Cardiac septum (tissue), 1 donor: ENCODE measurements at regions not wholly inside any gene's neighbourhood (a gene's known extent, or its start where the extent isn't known, plus 50 kb on each side); places are given as distances from the start of the nearest gene placed in this dataset.
"Not testable (repeated sequence)": the region's sequence is repeated elsewhere in the genome, so short reads cannot be mapped to it uniquely, and the experiment has no call there.

ENCODE experiments used
- DNase-seq: peaks from one replicate; pipeline ENCODE4 v3.0.0-alpha.2; 2020; ENCODE audit warnings: low spot score
- intact Hi-C: fragments of 100-400 bp; cut with DNase I; formaldehyde crosslinking; loops from one replicate; pipeline ENCODE4 v1.14.0; 2022
- donor health status: DM: no; HTN: no; CAD: no.

DNA sequence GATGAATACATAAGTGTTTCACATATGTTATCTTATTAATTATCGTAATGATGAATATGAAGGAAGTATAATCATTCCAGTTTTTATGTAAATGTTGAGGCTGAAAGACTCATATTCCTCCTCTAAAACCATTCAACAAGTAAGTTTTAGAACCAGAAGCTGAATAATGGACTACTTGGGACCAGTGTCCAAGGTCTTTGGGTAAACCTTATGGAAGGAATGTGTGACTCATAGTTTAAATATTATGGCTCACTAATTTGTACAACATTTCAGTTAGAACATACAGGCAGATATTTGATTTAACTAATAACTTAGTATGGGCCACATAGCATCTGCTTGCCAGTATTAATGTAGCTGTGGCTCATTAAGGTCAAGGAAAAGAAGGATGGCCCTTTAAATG is 209.6 kb downstream of the TFAP2B start:
- DNase-seq, result no peak
- intact Hi-C loops, result no loop called here

DNA sequence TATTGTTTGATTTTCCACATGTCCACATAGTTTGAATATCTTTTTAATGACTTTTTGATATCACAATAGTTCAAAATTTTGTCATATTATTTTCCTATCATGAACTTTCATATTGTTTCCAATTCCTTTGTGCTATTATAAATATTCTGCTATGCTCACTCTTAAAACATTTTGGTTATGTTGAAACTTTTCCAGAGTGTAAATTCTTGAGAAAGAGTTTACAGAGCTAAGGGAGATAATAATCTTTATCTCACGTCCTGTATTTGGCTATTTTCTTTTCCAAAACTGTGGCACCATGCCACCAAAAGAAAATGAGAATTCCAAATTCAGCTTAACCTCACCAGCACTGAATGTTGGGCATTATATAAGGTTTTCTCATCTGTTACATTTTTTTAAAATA is 210.9 kb downstream of the TFAP2B start:
- DNase-seq, result no peak
- intact Hi-C loops, result no loop called here

DNA sequence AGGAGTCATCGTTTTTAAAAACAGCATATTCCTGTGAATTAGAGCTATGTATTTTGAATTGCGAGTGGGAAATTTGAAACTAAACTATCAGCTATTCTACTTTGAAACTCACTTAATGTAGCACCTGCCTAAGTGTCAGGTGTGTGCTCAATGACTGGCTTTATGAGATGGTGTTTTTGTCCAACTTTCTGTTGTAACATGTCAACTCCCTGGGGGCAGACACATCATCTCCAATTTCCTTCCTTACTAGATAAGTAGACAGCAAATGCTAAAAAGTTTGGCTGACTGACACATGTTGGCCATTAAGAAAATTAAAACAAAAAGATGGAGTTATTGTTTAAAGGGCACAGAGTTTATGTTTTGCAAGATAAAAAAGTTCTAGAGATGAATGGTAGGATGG is 226.9 kb downstream of the TFAP2B start:
- no peak for DNase-seq
- intact Hi-C loops, result no loop called here

DNA sequence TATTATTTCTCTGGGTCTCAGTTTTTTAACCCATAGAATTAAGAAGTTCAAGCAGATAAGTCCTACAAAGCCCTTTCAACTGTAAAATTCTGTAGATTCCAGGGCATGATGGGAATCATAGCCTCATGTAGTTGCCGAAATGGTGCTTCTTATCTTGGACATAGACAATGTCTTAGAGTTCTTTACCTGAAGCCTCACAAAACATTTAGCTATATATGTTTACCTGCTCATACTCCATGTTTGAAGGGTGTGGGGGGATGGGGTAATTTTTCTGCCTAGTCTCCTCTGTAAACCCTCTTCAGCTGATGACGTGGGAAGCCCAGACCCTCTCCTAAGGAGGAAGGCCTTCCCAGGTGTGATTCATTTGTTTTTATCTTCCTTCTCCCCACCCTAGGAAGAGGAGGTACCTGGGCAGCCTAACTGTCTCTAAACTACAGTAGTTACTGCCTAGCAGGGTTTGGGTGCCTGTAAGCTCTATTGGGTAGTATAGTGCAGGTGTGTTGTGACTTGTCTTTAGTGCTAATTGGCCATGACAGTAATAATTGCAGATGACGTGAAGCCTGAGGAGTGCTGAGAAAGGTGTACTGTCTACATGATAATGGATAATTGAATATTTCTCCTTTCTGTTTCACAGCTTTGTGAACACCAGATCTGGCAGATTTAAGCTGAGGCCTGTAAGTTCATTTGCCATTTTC is 230.8 kb downstream of the TFAP2B start:
- no peak for DNase-seq
- intact Hi-C loops, result no loop called here

DNA sequence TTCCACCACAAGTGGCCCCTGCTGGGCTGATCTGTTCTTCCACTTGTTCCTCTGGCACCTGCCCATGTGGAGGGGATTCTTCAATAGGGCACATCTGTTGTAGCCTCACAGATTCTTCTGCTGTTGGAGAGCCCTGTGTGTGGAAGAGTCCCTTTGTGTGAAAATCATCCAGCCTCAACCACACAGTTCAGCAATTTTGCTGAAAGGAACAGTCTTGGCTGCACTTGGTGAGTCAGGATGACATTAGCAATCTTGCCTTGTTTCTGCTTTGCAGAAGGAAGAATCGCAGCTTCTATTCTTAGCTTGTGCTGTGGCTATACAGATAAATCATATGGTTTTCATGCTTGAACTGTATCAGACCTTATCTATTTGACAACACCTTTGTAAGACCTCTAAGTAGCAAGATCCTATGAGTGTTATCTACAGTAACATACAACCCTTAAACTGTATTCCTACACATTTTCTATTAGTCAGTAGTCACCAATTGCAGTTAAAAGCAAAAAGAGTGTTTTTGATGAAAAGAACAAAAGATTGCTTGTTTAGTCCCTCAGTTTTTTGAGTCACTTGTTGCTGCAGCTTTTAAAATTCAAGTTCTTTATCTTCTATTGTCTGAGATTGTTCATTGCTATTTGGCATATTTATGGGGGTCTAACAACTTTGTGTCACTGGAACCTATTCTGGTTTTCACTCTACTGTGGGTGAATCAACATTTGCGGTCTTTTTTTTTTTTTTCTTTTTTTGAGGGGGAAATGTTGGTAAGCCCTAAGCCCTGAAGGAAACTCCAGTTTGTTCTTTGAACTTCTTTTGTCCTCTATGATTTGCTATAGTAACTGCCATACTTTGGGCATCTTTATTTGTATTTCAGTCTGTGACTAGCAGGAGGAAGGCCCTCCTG is 231.6 kb downstream of the TFAP2B start:
- intact Hi-C loops, result no loop called here
- DNase-seq, result no peak

DNA sequence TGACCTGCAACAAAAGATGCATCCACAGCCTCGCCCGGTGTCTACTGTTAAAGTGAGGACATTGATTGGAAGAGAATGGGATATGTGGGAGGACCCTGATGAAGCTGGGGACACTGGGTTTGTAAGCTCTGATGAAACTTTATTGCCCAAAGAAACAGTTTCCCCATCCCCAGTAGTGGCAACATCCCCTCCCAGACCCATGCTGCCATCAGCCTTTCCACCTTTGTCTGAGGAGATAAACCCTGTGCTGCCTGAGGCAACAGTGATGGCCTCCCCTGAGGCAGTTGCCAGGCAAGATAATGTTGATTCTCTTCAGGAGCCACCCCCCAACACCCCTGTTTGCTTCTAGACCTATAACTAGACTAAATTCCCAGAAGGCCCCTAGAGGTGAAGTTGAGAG is 234.0 kb downstream of the TFAP2B start:
- DNase-seq, intact Hi-C loops: not testable (repeated sequence)

DNA sequence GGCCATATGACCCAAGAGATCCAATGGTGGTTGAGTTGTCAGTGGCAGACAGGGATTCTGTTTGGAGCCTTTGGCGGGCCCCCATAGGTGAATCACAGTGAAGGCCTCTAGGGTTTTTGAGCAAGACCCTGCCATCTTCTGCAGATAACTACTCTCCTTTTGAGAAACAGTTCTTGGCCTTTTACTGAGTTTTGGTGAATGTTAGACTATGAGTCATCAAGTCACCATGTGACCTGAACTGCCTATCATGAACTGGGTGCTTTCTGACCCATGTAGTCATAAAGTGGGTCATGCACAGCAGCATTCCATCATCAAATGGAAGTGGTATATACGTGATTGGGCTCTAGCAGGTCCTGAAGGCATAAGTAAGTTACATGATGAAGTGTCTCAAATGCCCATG is 236.6 kb downstream of the TFAP2B start:
- DNase-seq, intact Hi-C loops: not testable (repeated sequence)

DNA sequence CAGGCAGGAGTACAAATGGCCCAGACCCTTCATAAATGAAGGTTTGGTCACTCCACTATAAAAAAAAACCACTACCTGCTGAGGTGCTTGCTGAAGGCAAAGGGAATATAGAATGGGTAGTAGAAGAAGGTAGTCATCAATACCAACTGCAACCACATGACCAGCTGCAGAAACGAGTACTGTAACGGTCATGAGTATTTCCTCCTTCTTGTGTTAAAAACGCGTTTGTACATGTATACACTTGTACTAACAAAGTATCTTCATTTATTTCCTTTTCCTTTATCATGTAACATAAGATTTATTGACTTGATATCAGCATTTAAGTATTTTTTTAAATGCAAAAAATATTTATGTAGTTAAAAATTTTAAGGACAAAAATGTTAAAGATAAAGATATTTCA is 238.6 kb downstream of the TFAP2B start:
- DNase-seq, result no peak
- intact Hi-C loops, result no loop called here

DNA sequence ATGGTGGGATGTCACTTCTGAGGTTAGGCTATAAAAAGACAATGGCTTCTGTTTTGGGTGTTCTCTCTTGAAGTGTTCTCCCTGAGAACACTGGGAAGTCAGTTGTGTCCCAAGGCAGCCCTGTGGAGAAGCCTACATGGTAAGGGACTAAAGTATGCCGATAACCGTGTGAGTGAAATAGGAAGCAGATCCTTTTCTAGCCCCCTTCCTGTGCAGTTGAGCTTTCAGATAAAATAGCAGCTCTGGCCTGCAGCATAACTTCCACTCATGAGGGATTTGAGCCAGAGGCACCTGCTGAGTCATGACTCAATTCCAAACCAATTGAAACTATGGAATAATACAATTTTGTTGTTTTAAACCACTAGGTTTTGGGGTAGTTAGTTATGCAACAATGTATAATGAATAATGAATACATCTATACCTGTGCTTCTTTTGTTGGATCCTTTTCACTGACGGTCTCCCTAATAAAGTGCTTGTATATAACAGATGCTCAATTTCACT is 241.6 kb downstream of the TFAP2B start:
- DNase-seq, result no peak
- intact Hi-C loops, result no loop called here

DNA sequence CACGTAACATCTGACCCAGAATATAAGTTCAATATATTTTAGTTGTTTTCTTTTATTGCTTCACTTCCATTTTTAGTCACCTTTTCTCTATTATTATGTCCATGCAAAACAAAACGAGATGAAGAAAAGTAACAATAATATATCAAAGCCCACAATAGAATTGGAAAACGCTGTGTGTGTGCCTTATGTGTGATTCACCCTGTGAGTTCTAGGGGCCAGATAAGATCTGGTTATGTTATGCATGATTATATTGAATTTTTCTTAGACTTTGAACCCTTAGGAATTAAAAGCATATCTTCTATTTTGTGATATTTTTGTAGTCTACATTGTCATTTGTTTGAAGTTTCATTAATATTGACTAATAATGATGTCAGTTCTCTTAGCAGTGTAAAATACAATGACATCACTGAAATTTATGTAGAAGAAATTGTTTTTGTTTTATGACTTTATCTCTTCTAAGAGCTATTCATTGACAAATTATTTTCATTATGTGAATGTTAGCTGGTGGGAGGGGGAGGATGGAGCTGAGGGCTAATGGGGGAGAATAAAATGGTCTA is 243.6 kb downstream of the TFAP2B start:
- intact Hi-C loops, result no loop called here
- DNase-seq, result no peak

DNA sequence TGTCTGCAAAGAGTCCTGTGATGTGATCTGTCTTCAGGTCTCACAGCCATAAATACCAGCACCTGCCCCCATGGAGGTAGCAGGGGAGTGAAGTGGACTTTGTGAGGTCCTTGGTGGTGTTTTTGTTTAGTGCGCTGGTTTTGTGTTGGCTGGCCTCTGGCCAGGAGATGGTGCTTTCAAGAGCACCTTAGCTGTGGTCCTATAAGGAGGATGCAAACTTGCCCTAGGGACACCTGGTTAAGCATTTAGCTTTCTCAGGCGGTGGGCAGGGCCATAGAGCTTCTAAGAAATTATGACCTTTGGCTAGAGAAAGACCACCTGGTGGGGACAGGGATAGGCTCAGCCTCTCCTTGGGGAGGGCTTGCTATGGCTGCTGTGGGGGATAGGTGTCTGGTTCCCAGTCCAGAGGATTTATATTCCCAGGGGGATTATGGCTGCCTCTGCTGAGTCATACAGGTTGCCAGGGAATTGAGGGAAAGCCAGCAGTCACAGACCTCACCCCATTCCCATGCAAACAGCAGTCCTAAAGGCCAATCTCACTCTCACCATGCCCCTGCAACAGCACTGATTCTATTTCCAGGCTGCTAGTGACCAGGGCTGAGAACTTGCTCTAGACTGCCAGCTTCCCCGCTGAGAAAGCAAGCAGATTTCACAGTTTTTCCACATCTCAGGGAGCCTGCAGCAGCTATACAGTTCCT is 259.3 kb downstream of the TFAP2B start:
- intact Hi-C loops, result no loop called here
- DNase-seq, result no peak

DNA sequence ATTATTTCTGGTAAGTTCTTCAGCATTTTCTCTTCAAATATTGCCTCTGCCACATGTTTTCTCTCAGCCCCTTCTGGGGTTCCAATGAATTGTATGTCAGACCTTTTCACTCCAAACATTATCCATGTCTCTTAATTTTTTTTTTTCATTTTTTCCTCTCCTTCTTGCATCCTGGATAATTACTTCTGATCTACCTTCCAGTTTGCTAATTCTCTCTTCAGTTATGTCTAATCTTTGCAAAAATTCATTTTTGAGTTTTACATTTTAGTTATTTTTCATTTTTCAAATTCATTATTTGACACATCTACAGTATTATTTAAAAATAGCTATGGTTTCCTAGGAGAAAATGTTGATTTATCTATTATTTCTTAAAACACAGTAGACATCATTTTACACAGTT is 271.7 kb downstream of the TFAP2B start:
- intact Hi-C loops, result no loop called here
- no peak for DNase-seq

DNA sequence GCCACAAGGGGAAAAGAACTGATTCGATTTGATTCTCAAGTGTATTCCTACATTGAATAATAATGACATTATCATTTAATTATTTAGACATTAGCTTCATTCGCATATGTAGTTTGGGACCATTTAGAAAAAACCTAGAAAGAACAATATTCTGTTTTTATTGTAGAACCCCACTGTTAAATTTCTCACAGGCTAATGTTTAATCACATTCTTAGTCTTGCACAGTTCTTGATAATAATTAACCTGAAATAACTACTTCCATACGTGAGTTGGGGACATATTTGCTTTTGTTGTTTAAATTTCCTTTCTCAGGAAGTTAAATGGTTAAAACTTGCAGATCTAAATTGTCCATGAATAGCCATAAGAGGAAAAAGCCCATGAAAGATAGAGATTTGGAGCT is 275.2 kb downstream of the TFAP2B start:
- DNase-seq, result no peak
- intact Hi-C loops, result no loop called here

DNA sequence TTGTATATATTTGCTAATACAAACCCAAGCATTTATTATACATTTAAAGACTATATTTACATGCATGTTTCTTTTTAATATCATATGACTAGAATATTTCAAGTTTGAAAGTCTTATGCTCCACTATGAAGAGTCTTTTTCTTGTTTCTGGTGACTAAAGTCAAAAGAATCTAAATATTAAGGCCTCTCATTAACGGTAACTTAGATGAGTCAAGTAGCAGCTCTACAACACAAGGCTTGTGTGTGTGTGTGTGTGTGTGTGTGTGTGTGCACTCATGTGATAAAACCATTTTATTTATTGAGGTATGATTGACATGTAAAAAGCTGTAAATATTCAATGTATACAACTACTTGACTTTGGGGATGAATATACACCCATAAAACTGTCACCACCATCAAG is 275.6 kb downstream of the TFAP2B start:
- DNase-seq, result no peak
- intact Hi-C loops, result no loop called here

DNA sequence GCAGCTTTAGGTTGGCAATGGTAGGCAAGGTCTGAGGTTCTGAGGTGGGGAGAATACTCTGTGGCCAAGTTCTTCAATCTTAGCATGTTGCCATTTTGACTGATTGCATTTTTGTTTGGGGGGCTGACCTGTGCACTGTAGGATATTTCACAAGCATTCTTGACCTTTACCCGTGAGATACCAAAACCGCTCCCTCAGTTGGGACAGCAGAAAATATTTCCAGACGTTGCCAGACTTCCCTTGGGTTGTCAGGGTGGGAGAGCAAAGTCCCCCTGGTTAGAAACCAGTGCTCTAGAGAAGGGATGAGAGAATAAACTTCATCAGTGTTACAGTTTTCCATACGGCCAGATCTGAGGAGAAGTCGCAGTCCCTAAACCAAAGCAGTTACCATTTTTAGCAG is 279.6 kb downstream of the TFAP2B start:
- intact Hi-C loops, result no loop called here
- no peak for DNase-seq

DNA sequence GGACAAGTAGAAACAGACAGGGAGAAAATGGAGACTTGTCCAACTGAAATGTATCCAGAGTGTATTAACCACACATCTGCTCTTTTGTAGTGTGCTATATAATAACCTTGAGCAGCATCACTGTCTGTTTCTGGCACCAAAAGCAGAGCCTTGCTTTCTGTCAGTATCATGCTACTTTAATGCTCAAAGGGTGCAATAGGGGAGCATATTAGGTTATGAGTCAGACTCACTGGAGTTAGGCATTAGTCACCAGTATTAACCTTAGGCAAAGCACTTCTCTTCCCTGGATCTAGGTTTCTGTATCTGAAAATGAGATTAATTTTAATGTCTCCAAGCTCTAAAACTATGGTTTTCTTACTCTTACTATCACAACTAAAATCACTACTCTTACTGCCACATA is 280.1 kb downstream of the TFAP2B start:
- intact Hi-C loops, result no loop called here
- no peak for DNase-seq

DNA sequence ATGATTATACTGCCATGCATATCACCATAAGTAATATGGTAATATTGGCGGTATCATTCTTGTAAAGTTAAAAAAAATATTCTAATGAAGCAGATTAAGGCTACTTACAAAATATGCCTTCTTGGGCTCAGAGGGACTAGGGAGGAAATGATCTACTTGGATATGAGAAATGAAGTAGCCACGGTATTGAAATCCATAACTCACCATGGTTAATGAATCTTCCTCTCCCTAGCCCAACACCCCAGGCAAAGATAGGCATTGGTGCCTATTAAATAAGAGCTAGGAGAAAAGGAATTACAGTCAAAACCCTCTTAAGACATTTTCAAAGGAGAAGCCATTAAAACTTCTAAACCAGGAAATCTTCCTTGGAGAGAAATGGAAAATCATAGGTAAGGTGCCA is 280.5 kb downstream of the TFAP2B start:
- DNase-seq, result no peak
- intact Hi-C loops, result no loop called here

DNA sequence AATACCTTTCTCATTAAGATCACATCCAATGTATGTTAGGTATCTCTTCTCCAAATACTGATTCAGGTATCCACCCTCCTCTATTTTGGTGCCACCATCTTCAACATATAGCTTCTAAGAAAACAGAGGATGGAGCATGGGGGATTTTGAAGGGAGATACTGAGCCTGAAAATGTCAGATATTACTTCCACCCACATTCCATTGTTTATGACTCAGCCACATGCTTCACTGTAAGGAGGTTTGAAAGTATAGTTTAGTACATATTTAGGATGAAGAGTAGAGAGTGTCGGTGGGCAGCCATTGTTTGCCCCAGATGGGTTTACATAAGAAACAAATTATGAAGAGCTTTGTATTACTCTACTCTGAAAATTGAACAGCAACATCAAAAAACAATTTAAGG is 286.7 kb downstream of the TFAP2B start:
- DNase-seq, result no peak

DNA sequence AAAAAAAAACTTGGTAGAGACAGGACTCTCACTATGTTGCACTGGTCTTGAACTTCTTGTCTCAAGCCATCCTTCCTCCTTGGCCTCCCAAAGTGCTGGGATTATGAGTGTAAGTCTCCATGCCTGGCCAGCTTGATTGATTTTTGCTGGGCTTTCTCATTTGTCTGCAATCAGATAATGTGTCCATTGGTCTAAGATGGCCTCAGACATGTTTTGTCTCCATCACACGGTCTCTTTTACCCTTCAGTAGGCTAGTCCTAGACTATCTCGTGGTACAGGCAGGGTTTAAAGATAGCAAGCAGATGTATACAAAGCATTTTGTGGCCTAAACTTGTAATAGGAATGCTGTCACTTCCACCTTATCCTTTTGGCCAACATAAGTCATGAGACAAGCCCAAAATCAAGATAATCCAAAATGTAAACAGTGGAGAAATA is 289.1 kb downstream of the TFAP2B start:
- intact Hi-C loops, result no loop called here
- no peak for DNase-seq

More for the DNA sequence above, 286.7 kb downstream of the TFAP2B start:
- intact Hi-C loops, result no loop called here
